ENCODE measurements at regions not wholly inside any gene's neighbourhood (a gene's known extent, or its start where the extent isn't known, plus 50 kb on each side); places are given as distances from the start of the nearest gene placed in this dataset.

DNA sequence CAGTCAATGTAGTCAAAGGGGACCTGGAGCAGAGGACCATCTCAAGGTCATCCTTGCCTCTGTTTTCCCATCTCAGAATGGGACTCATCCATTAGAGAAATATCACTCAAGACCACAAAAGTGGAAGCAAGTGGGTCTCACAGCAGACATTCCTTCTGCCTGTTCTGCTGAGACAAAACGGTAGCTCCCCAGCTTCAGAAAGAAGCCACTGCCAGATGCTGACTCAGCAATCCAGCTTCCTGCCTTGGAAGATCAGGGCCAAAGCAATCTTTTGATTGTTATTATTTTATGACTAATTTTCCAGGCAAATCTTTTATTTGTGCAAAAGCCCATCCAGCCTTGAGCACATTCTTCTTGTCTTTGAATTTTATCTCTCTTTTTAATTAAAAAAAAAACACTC, 86.8 kb downstream of the CCT6B start:
- no peak for DNase-seq (ENCODE audit: low read depth)

DNA sequence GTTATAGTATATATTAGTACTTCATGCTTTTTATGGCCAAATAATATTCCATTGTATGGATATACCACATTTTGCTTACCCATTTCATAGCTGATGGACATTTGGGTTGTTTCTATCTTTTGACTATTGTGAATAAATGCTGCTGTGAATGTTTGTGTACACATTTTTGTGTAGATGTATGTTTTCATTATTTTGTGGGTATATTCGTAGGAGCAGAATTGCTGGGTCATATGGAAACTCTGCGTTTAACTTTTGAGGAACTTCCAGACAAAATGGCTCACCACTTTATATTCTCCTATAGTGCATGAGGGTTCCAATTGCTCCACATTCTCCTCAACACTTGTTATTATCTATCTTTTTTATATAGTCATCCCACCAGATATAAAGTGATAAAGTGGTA, 88.6 kb downstream of the CCT6B start:
- DNase-seq (ENCODE audit: low read depth) = no peak

DNA sequence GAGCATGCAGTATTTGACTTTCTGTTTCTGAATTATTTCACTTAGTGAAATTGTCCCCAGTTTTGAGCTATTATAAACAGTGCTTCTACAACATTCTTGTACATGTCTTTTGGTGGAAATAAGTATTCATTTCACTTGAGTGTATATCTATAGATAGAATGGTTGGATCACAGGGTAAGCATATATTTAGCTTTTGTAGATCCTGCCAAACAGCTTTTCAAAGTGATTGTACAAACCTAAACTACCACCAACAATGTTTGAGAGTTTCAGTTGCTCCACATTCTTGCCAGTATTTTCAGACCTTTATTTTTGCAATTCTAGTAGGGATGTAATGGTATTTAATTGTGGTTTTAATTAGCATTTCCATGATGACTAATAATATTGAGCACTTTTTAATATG, 91.6 kb downstream of the CCT6B start:
- DNase-seq (ENCODE audit: low read depth) = no peak

DNA sequence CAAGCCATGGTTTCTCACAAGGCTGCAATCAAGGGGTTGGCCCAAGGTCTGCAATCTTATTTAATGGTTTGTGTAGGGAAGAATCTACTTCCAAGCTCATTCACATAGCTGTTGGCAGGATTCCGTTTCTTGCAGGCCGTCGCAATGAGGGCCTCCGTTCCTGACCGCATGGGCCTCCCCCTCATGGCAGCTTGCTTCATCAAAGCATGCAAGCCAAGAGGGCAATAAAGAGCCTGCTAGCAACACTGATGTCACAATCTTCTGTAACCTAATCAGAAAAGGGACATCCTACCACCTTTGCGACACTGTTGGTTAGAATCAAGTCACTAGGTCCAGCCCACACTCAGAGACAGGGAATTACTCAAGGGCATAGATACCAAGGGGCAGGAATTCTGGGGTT, 95.5 kb downstream of the CCT6B start:
- DNase-seq (ENCODE audit: low read depth) = no peak

DNA sequence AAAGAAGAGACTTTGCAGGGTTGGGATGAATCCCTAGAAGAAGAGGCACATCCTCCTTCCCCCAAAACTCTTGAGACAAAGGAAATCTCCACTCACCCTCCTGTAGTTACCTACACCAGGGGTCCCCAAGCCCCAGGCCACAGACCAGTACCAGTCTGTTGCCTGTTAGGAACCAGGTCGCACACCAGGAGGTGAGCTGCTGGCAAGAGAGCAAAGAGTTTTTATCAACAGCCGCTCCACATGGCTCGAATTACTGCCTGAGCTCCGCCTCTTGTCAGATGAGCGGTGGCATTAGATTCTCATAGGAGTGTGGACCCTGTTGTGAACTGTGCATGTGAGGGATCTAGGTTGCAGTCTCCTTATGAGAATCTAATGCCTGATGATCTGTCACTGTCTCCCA, 98.9 kb downstream of the CCT6B start:
- DNase-seq (ENCODE audit: low read depth) = no peak

DNA sequence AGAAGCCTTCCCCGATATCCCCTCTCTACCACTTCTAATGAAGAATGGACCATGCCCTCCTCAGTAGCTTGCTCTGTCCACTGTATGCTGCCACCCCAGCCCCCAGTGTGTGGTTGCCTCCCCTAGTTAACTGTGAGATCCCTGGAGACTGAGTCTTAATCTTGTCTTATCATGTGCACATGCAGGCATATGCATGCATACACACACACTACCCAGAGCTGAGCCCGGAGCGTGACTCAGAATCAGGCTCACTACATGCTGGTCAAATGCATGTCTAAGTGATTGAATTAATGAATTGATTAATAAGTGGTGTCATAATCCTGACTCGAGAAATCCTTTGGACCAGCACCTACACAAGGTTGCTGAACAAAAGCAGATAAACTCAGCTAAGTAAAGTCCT, 99.4 kb downstream of the CCT6B start:
- DNase-seq (ENCODE audit: low read depth) = no peak

DNA sequence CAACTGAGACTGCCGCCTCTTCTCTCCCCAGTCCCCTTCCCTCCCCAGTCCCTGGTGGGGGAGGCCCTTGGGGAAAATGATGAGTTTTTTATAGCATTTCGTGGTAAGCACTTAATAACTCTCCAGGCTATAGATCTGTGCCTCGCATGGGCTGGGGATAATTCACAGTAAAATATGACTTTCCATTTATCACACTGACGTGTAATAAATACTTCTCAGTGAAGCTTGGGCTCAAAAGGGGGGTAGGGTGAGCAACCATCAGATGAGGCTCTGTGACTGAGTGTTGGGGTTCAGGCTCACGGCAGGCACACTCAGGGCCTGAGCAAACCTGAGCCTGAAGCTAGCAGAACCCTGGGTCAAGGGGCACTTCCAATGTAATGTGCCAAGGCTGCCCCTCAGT, 101.6 kb downstream of the CCT6B start:
- no peak for DNase-seq (ENCODE audit: low read depth)

DNA sequence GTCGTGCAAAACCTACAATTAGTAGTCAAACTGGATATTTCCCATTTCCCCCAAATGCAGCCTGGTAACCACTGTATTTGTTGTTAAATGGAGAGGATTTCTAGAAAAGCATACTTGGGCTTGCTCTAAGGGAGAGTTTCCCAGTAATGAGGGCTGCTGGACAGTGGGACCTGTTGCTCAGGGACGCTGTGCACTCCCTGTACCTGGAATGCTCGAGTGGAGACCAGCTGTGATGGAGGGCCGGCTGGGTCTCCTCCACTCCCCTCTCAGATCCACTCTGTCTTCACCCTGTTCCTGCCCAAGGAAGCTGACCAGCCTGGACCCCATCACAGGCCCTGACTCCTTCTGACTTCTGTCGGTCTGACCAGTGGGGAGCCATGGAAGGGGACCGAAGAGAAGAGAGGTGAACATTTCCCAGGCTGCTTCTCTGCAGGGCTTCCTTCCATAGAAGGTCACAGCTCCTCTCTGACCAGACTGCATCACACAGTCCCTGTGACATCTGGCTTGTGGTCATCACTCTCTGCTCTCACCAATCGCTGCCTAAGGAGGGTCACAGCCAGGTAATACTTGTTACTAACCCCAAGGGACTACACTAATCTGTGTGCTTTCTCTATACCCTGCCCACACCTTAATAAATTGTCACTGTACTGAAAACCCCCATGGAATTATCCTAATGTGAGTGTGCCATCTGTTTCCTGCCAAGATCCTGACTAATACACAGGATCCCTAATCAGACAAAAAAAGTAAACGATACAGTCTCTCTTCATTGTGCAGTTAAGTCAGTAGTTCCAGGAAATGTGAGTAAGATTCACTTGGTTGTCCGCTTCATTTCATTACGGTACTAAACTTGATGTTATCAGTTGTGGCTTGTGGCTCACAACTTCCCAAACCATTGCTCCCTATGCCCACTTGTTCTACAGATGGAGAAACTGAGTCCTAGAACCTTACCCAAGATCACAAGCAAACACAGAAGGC, 102.4 kb downstream of the CCT6B start:
- DNase-seq (ENCODE audit: low read depth) = no peak

DNA sequence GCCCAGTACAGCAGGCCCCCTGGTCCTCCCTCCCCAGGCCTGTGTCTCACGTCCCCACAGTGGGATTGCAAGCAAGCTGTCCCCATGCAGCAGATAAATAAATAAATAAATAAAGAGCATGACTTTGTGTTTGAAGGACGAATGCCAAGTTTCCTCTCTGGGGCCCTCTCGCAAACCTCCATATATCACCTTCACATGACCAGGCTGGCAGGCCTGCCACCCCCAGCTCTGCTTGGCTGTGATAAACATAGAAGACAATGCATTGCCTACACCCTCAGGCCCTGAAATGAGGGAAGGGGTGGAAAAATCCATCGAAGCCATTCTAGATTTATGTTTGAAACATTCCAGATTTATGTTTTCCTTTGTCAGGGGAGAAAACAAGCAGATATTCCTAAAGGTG, 107.3 kb downstream of the CCT6B start:
- DNase-seq (ENCODE audit: low read depth) = no peak

DNA sequence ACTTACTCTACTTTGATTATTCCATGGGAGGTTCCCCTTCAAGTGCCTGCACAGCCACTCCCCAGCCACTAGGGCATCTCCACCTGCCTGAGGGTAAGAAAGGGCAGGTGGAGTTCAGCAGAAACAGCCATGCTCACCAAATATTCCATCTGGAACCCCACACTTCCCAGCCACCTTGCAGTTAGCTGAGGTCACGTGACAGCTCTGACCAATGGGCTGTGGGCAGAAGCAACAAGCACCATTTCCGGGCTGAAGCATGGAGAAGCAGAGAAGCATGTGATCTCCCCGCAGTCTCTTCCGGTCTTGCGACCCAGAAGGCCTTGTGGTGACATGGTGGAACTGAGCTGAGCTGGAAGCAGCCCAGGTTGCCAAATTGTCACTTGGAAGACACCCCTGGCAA, 108.6 kb downstream of the CCT6B start:
- peak; percentile 59 for DNase-seq (ENCODE audit: low read depth)

DNA sequence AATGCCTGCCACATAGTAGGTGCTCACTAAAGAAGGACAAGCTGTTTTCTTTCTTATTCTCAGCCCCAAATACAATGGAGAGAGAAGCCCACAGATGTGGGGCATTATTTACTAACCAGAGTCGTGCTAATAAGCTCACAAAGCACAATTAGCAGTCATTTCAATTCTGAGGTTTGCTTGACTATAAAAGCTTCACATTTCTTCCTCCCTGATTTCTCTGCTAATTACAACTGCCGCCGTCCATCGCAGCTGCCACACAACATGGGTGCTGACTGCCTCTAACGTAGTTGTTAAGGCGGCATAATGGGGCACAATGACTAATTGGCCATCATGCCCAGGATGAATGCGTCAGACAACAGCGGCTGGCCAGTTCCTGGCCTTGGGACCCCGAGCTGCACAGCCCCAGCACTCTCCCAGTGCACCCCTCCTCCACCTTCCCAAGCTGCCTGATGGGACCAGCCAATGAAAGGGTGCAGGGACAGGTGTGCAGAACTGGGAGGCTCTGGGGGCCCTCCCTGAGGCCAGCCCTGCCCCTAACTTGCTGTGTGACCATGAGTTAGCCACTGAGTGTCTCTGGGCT, 109.2 kb downstream of the CCT6B start:
- DNase-seq (ENCODE audit: low read depth) = no peak

DNA sequence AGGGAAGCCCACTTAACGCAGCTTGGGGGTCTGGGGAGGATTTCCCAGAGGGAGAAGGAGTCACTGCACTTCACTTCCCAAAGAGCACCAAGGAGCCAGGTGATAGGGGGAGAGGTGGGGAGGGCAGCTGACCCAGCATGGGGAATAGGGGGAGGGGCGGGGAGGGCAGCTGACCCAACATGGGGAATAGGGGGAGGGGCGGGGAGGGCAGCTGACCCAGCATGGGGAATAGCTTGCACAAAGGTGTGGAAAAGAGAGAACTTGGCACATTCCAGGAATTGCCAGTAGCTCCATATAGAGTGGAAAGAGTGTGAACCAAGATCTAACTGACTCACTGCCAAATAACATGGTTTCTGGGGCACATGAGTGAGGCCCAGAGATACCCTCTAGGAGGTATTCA, 110.3 kb downstream of the CCT6B start:
- no peak for DNase-seq (ENCODE audit: low read depth)

DNA sequence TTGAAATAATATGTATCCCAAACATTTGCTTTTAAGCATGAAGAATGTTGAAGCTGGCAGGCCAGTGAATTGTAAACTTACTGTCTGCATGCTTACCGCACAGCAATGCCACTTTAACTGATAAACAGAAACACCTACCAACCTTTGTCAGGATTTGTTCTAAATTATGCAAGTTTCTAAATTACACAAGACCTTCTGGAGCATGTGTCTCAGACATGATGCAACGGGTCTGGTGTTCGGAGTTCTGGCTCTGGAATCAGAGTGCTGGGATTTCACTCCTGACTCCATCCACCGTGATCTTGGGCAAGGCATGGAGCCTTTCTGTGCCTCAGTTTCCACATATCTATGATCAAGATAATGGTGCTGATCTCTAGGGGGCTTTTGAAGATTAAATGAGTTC, 111.2 kb downstream of the CCT6B start:
- DNase-seq (ENCODE audit: low read depth) = no peak

DNA sequence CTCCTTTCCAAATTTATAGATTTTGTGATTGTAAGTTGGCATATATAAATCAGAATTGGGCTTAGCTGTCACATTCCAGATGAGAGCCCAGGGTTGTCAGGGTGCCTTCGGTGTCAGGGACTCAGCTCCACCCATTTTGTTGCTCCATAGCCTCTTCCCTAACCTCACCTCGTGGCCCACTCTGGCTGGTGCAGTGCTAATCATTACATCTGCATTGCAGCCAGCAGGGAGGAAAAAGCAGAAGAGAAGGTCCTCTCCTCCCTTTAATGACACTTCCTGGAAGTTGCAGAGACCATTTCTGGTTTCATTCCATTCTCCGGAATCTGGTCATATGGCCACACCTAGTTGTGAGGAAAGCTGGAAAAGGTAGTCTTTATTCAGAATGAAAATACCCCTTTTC, 113.3 kb downstream of the CCT6B start:
- no peak for DNase-seq (ENCODE audit: low read depth)

DNA sequence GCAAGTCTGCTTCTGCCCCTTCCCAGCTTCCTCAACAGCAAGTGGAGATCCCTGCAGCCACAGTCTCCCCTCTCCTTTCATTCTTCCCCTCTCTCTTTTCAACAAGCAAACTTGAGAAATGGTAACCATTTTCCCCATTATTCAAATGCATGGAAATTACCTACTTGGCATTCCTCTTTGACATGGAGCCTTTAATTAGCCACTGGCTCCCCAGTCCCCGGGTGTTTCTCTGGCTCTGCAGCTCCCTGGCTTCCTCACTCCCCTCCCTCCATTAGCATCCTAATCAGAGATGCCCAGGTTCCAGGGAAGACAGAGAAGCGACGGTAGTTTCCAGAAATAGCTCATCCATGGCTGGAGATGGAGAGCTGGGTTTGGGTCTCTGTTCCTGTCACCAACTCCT, 116.0 kb downstream of the CCT6B start:
- DNase-seq (ENCODE audit: low read depth) = no peak

DNA sequence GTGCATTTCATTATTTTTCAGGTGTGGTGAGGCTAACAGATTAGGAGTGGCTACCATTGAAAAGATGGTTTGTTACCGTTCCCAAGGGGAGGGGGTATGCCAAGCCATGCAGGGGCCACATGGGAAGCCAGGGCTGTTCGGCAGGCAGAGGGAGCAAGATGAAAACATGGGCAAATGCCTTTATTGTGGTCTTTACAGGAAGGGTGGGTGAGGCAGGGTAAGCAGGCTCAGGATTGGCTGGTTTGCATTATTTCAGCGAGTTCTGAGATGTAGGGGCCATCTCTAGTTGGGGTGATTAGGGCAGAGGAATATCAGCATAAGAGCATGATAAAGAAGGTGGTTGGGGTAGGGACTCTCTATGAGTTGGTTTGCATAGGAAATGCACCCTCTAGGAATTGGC, 117.6 kb downstream of the CCT6B start:
- no peak for DNase-seq (ENCODE audit: low read depth)

DNA sequence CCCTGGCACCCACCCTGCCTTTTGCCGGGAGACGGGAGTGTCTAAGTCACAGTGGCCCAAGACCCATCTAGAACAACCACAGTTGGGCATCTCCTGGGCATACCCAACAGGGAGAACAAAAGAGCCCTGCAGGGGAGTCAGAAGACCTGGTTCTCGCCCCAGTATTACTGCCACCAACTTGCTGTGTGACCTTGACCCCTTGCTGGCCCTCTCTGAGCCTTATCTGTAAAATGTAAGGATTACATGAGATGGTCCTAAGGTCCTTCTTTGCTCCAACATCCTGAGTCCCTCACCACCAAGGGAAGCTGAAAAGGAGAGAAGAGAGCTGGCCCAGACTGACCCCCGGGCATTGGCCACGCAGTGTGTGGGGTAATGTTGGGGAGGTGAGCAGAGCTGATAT, 119.0 kb downstream of the CCT6B start:
- DNase-seq (ENCODE audit: low read depth) = no peak

DNA sequence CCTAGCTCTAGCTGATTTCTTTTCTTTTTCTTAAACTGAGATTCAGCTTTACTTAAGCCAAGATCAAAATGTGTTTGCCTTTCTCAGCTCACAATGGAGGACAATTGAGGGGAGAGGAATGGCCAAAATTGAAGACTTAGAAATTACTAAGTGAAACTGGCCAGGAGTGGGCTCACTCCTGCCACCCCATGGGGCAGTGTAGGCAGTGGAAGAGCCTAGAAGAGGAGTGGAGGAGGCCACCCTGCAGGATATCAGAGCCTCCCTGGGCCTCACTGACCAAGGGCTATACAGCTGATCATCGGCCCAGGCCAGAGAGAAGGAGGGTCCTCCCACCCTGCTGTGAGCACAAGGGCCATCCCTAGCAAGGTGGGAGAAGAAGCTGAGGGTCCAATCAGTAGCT, 119.8 kb downstream of the CCT6B start:
- no peak for DNase-seq (ENCODE audit: low read depth)

DNA sequence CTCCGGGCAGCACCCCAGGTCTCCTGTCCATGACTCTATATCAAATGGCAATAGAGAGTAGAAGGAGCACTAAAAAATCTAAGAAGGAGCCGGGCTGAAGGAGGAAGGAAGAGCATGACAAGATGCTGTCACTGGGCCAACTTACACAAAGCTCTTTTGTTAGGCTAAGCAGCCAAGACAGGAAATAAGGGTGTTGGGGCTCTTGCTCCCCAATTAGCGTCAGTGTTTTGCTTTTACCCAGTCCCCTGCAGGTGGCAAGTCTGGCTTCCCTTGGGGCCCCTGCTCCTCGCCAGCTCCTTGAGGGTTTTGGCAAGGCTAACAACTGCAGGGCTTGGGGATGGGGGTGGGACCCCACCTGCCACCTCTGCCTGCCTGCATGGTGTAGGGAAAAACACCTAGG, 120.5 kb downstream of the CCT6B start:
- no peak for DNase-seq (ENCODE audit: low read depth)

DNA sequence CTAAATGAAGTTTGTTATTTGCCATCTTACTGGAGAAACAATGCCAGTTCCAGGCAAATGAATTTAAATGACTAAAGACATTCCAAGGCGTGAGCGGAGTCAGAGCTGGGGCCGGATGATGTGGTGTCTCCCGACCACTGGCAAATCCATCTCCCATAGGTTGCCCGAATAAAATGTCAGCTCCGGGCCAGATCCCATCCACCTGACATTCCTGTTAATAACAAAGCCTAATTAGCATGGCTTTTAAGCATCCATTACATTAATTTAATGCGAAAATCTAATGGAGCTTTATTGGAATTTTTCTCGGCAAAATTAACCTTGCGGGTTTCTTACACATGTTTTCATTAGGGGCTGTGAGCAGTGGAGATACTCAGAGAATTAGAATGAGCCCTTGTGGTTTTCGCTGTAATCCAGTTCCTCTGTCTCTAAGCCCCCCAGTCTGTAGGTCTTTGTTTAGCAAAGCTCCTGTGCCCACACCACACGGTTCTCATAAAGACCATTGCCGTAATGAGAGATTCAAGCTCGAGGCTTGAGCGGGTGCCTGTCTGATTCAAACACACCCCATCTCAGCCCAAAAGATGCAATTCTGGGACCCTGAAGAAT, 123.3 kb downstream of the CCT6B start:
- no peak for DNase-seq (ENCODE audit: low read depth)

DNA sequence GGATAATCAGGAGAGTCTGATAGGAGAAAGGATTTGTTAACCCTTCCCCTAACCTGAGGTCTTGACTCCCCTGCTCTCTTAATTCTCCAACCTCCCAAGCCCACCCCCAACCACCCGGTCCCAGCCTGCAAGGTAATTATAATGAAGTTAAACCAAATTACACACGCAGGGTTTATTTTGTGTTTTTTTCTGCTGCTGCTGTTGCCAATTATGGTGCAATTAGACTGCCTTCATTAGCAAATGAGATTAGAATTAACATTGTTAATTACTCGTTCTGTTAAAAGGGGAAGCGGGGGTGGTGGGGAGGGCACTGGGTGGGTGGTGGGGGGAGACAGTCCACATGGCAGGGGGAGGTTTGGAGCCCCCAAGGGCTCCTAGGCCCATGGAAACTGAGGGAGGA, 128.9 kb downstream of the CCT6B start:
- DNase-seq (ENCODE audit: low read depth) = no peak

DNA sequence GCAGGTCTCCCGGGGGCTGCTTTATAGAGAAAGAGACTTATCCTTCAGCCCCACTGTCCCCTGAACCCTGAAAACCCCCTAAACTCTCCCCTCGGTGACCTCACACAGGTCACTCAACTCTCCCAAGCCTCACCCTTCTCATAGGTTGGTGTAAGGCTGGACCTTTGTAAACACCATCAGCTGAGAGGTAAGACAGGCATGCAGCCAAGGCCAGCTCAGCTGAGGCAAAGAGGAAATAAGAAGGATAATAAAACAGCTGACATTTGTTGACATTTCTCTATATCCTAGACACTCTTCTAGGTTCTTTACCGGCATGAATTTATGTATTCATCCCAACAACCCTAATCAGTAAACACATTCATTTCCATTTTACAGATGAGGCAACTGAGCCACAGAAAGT, 134.3 kb downstream of the CCT6B start:
- no peak for DNase-seq (ENCODE audit: low read depth)

DNA sequence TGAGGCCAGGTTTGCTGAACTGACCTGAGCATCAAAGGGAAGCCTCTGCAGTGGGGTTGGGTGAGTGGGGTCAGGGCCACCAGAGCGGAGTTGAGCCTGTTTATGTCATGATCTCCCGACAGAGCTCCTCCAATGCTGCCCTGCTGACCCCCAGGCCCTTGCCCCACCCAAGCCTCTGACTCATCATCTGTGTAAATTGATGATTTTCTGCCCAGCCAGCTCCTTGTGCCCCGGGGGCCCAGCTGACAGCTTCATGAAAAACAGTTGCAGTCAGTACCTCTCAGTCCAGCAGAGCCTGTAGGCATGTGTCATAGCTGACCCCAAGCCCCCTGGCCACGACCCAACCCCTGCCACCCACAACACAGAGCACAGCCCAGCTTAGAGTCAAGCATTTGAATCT, 134.9 kb downstream of the CCT6B start:
- DNase-seq (ENCODE audit: low read depth) = no peak

Data from CMK (cell line).